Left ventricle myocardium inferior (tissue), 1 donor: ENCODE measurements at regions not wholly inside any gene's neighbourhood (a gene's known extent, or its start where the extent isn't known, plus 50 kb on each side); places are given as distances from the start of the nearest gene placed in this dataset.

Source experiments
- DNase-seq: peaks from one replicate; pipeline ENCODE4 v3.0.0-alpha.2; 2020
- H3K27ac ChIP-seq: fragments of 200-600 bp; replicated peaks from 2 replicates; pipeline ENCODE4 v1.8.0; 2021
- H3K27me3 ChIP-seq: fragments of 200-600 bp; 2 replicates; pipeline ENCODE4 v1.8.0; 2021; ENCODE audit warnings: low read depth
- H3K36me3 ChIP-seq: fragments of 200-600 bp; 2 replicates; pipeline ENCODE4 v1.8.0; 2021
- H3K4me1 ChIP-seq: fragments of 200-600 bp; 2 replicates; pipeline ENCODE4 v1.8.0; 2021
- H3K4me3 ChIP-seq: fragments of 200-600 bp; 2 replicates; pipeline ENCODE4 v1.8.0; 2021; ENCODE audit warnings: mild to moderate bottlenecking, moderate library complexity
- H3K9me3 ChIP-seq: fragments of 200-600 bp; replicated peaks from 2 replicates; pipeline ENCODE4 v1.8.0; 2021
- intact Hi-C: fragments of 100-400 bp; cut with micrococcal nuclease; formaldehyde crosslinking; loops from one replicate; pipeline ENCODE4 v1.11.0; 2022
- TF ChIP-seq, protein P1 (sequence below): fragments of 200-600 bp; IDR thresholded peaks from 2 replicates; pipeline ENCODE4 v1.8.0; 2021; ENCODE audit warnings: antibody characterized with exemption, mild to moderate bottlenecking, borderline replicate concordance
- donor health status: DM: no; HTN: yes; CAD: no; lungs with severe emphysema.

GRCh38 chr2:2516386-2516785 is 185.3 kb upstream of the MYT1L start:
- DNase-seq = no peak
- Histone ChIP-seq H3K36me3 (no peaks in the 10 kb centered on the region), H3K4me1 (peaks cover 4% of the 10 kb centered on the region), H3K27me3 (peaks cover 27% of the 10 kb centered on the region), H3K4me3 (no peak overlapping the region), H3K27ac (no peak overlapping the region), H3K9me3 (no peaks in the 10 kb centered on the region)
- TF ChIP-seq, protein P1, sequence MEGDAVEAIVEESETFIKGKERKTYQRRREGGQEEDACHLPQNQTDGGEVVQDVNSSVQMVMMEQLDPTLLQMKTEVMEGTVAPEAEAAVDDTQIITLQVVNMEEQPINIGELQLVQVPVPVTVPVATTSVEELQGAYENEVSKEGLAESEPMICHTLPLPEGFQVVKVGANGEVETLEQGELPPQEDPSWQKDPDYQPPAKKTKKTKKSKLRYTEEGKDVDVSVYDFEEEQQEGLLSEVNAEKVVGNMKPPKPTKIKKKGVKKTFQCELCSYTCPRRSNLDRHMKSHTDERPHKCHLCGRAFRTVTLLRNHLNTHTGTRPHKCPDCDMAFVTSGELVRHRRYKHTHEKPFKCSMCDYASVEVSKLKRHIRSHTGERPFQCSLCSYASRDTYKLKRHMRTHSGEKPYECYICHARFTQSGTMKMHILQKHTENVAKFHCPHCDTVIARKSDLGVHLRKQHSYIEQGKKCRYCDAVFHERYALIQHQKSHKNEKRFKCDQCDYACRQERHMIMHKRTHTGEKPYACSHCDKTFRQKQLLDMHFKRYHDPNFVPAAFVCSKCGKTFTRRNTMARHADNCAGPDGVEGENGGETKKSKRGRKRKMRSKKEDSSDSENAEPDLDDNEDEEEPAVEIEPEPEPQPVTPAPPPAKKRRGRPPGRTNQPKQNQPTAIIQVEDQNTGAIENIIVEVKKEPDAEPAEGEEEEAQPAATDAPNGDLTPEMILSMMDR = no peak
- intact Hi-C loops = no loop called here

DNA sequence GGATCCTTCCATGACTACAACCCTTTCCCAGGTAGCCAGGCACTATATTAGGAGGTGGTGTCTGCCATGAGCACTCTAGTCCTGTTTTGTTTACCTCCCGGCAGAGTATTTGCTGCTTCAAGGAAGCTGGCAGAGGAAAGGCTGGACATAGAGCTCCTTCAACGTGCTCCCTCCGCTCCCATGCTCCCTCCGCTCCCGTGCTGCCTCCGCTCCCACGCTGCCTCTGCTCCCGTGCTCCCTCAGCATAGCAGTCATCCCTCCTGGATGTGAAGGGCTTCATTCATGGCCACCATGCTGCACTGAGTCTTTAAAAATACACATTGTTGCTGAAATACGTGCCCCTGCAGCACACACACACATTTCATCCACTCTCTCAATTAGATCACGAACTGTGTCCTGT is 181.9 kb upstream of the MYT1L start:
- no peak overlapping the region for H3K4me3 ChIP-seq
- H3K36me3 ChIP-seq = no peaks in the 10 kb centered on the region
- TF ChIP-seq, protein P1 = no peak
- peaks cover 38% of the 10 kb centered on the region for H3K27me3 ChIP-seq
- no peaks in the 10 kb centered on the region for H3K4me1 ChIP-seq
- DNase-seq = no peak
- H3K27ac ChIP-seq = no peak overlapping the region
- intact Hi-C loops = no loop called here
- no peaks in the 10 kb centered on the region for H3K9me3 ChIP-seq

- Histone ChIP-seq H3K27ac (no peak overlapping the region), H3K4me1 (no peaks in the 10 kb centered on the region), H3K36me3 (no peaks in the 10 kb centered on the region), H3K4me3 (no peak overlapping the region), H3K27me3 (peaks cover 39% of the 10 kb centered on the region), H3K9me3 (peaks cover 7% of the 10 kb centered on the region)
- intact Hi-C loops = no loop called here
- TF ChIP-seq, protein P1 = no peak
- no peak for DNase-seq
Measured at GRCh38 chr2:2507417-2507997, 176.4 kb upstream of the MYT1L start.

DNA sequence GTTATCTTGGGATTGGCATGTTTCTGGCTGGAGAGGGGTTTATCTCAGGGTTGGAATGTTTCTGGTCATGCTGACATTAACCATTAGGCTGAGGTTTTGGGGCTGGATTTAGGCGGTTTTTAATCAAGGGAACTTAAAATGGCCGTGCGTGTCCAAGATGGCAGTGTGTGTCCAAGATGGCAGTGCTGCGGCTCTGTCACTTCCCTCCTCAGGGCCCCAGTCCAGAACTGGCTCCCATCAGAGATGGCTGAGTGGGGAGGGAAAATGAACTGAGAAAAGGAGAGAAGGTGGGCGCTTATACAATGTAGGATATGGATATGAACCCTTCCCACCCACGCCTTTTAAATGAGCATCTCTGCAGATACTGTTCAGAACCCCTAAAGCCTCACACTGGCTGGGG is 175.5 kb upstream of the MYT1L start:
- no peak for DNase-seq
- Histone ChIP-seq H3K4me3 (no peak overlapping the region), H3K4me1 (no peaks in the 10 kb centered on the region), H3K27me3 (peaks cover 32% of the 10 kb centered on the region), H3K27ac (no peak overlapping the region), H3K9me3 (peaks cover 7% of the 10 kb centered on the region), H3K36me3 (no peaks in the 10 kb centered on the region)
- TF ChIP-seq, protein P1 = no peak
- intact Hi-C loops = no loop called here

DNA sequence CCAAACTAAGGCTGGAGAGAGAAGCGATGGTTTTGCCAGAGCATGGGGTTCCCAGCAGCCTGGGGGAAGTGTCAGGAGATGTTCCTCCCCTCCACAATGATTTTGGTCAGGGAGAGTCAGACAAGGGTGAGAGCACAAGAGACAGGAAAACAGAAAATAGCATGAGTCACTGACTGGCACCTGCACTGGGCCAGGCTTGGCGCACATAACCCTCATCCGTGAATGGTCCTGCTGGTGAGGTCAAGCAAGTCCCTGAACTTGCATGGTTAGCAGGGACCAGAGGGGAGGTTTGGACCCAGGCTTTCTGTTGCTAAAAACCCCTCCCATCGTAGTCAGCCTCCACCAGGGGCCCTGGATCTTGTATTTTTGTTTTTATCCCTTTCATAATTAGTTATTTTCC is 174.5 kb upstream of the MYT1L start:
- Histone ChIP-seq H3K36me3 (no peaks in the 10 kb centered on the region), H3K4me3 (no peak overlapping the region), H3K4me1 (no peaks in the 10 kb centered on the region), H3K27me3 (peaks cover 28% of the 10 kb centered on the region), H3K9me3 (peaks cover 7% of the 10 kb centered on the region), H3K27ac (no peak overlapping the region)
- TF ChIP-seq, protein P1 = no peak
- no peak for DNase-seq
- intact Hi-C loops = no loop called here
